Rectal smooth muscle tissue (tissue), 1 donor: ENCODE measurements at regions not wholly inside any gene's neighbourhood (a gene's known extent, or its start where the extent isn't known, plus 50 kb on each side); places are given as distances from the start of the nearest gene placed in this dataset.

Experiments
- H3K27ac ChIP-seq: one replicate; pipeline ENCODE4 v1.7.0; 2013; ENCODE audit warnings: low read depth, low read length, inconsistent platforms
- H3K27me3 ChIP-seq: one replicate; pipeline ENCODE4 v1.7.0; 2013; ENCODE audit warnings: low read length; ENCODE audit not compliant: control insufficient read depth, insufficient read depth
- H3K36me3 ChIP-seq: one replicate; pipeline ENCODE4 v1.7.0; 2013; ENCODE audit warnings: low read length; ENCODE audit not compliant: control insufficient read depth, insufficient read depth
- H3K4me1 ChIP-seq: one replicate; pipeline ENCODE4 v1.7.0; 2013; ENCODE audit warnings: low read length; ENCODE audit not compliant: control insufficient read depth, insufficient read depth
- H3K4me3 ChIP-seq: one replicate; pipeline ENCODE4 v1.7.0; 2013; ENCODE audit warnings: low read length
- H3K9ac ChIP-seq: one replicate; pipeline ENCODE4 v1.7.0; 2013; ENCODE audit warnings: low read length

DNA sequence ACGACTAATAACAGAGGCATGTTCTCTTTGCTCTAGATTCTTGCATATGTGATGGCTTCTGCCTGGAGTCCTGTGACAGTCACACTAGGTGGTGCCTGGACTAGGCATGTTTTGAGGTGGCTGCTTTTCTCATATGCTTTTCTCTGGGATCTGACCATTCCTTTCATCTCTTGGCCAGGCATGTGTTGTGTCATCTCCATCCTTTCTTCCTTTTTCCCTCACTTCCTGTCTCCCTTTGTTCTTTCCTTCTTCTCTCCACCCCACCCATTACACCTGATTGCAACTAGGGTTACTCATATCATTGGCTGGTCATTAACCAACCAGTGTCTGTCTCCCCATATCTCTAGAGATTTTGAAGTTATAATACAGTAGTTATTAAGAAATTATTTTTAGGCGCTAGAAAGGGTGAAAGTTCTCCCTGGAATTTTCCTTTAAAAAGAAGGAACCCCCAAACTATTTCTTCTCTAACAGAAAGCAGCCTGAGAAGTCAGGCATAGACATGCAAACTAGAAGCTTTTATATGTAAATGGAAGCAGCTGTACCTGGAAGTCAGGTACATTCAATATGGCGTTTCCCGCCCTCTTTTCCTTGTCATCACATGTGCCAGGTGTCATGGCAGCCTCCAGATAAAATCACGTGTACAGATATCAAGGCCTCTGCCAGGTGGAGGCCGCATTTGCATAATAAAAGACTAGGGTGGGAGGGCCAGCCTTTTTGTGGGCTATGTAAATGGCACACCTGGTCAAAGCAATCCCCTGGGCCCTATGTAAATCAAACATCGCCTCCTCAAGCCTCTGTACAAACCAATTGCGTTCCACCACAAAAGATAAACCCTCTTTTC is 220.4 kb upstream of the MEX3C start:
- no peak overlapping the region for H3K4me3 ChIP-seq
- H3K36me3 ChIP-seq: no peaks in the 10 kb centered on the region
- H3K27me3 ChIP-seq: no peaks in the 10 kb centered on the region
- no peaks in the 10 kb centered on the region for H3K4me1 ChIP-seq
- no peak overlapping the region for H3K9ac ChIP-seq
- H3K27ac ChIP-seq: no peak overlapping the region

DNA sequence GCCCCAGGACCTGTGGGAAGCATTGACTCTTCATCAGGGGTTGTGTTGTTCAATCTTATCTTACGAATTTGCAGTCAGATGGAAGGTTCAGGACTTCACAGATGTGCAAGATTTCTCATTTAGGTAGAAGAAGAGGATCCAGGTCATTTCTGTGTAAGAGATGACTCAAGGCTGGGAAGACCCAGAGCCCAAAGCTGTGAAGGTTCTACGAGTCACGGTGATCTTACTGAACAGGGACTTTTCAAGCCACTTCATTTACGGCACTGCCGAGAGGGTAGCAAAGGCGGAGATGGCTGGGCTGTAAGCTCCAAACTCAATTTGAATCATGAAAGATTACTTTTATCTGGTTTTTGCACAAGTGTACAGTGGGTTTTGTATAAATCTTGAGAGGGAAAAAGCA is 228.0 kb upstream of the MEX3C start:
- no peak overlapping the region for H3K4me3 ChIP-seq
- H3K27ac ChIP-seq: no peak overlapping the region
- H3K36me3 ChIP-seq: no peaks in the 10 kb centered on the region
- no peak overlapping the region for H3K9ac ChIP-seq
- H3K27me3 ChIP-seq: no peaks in the 10 kb centered on the region
- no peaks in the 10 kb centered on the region for H3K4me1 ChIP-seq

DNA sequence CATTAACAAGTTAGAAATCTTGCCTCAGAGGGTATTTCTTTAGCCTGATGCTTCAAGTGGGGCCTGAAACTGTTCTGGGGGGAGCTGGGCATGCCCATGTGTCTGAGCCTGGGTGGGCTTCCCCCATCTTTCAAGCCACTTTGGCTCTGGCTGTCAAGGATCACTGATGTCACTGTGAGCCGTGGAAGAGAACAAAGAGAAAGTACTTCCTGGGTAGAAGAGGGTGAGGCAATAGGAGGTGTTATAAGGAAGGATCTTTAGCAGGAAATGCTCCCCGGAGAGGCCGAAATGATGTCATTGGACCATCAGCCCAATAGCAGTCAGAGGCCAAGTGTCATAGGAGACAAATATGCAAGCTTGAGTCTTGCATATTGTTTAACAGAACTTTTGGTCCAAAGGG is 228.4 kb upstream of the MEX3C start:
- H3K4me3 ChIP-seq: no peak overlapping the region
- H3K36me3 ChIP-seq: no peaks in the 10 kb centered on the region
- no peak overlapping the region for H3K27ac ChIP-seq
- H3K27me3 ChIP-seq: no peaks in the 10 kb centered on the region
- H3K9ac ChIP-seq: no peak overlapping the region
- H3K4me1 ChIP-seq: no peaks in the 10 kb centered on the region

DNA sequence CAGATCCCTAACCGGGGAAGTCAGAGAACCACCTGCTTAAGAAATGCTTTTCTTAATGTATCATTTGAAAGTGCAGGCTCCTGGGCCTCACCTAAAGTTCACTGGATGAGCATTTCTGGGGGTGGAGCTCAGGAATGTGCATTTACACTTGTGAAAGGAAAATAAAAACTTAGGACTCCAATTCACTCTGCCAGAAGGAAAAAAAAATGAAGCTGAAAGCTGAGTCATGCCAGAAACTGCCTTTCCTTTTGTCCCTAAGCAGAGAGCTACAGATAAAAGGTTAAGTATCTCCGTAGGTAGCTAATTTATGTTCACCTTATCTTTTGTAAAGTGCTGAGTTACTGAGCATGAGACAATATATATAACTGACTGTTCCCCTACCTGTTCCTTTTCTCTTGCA is 229.5 kb upstream of the MEX3C start:
- H3K9ac ChIP-seq: no peak overlapping the region
- H3K27ac ChIP-seq: no peak overlapping the region
- no peak overlapping the region for H3K4me3 ChIP-seq
- H3K36me3 ChIP-seq: no peaks in the 10 kb centered on the region
- H3K27me3 ChIP-seq: no peaks in the 10 kb centered on the region
- H3K4me1 ChIP-seq: no peaks in the 10 kb centered on the region

DNA sequence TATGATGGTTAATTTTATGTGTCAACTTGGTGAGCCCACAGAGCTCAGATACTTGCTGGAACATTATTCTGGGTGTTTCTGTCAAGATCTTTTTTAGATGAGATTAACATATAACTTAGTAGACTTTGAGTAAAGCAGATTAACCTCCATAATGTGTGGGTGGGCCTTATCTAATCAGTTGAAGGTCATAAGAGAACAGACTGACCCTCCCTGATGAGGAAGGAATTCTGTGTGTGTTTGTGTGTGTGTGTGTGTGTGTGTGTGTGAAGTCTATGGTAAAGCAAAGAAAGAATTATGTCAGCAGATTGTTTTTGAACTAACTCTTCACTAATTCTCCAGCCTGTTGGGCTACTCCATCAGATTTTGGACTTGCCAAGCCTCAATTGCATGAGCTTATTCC is 232.2 kb upstream of the MEX3C start:
- Histone ChIP-seq H3K36me3 (no peaks in the 10 kb centered on the region), H3K4me1 (no peaks in the 10 kb centered on the region), H3K27ac (no peak overlapping the region), H3K4me3 (no peak overlapping the region), H3K9ac (no peak overlapping the region), H3K27me3 (no peaks in the 10 kb centered on the region)

DNA sequence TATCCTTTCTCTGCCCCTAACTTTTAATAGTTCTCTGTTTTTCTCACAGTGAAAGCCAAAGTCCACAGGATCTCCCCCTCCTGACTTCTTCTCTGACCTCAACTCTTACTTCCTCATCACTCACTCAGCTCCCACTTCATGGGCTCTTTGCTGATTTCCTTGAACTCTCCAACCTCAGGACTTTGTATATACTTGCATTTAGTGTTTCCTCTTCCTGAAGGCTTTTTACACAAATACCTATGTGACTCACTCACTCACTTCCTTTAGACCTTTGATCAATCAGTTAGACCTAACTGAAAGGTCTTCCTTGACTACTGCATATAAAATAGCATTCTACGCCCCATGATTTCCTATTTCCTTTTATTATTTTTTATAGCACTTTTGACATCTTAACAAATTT is 233.1 kb upstream of the MEX3C start:
- no peak overlapping the region for H3K9ac ChIP-seq
- no peaks in the 10 kb centered on the region for H3K36me3 ChIP-seq
- no peak overlapping the region for H3K4me3 ChIP-seq
- H3K4me1 ChIP-seq: no peaks in the 10 kb centered on the region
- no peaks in the 10 kb centered on the region for H3K27me3 ChIP-seq
- no peak overlapping the region for H3K27ac ChIP-seq

DNA sequence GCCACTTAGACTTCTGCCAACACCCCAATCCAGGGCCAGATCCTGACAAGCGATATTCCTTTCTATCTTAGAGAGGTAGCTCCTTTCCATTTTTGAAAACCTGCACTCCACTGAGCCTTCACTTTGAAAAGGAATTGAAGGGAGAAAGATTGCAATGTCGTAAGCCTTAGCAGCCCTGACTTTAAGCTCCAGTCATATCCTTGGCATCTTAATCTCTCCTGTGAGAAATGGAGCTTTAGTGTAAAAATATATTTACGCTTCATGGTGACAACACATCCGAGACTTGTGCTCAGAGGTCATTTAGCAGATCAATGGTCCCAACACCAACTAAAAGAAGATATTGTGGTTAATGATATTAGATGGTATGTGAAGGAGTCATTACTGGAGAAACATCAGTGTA is 235.8 kb upstream of the MEX3C start:
- no peaks in the 10 kb centered on the region for H3K27me3 ChIP-seq
- H3K4me1 ChIP-seq: no peaks in the 10 kb centered on the region
- H3K27ac ChIP-seq: no peak overlapping the region
- no peaks in the 10 kb centered on the region for H3K36me3 ChIP-seq
- no peak overlapping the region for H3K4me3 ChIP-seq
- H3K9ac ChIP-seq: no peak overlapping the region

DNA sequence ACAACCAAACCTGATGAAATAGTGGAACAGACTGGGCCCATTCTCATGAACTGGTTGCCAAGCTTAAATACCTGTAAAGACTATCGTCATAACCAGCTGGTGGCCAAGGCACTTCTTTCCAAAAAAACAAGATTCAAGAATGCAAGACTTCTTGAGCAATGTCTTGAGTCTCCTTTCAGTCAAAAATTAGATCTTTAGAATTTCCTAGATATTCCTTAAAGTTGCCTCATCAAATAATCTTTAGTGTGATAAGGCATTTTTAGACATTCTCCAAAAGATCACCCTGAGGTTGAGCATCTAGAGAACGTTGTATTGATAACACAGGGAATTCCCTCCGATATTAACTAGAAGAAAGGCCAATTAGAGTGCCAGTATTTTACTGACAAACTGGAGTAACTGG is 236.4 kb upstream of the MEX3C start:
- Histone ChIP-seq H3K36me3 (no peaks in the 10 kb centered on the region), H3K9ac (no peak overlapping the region), H3K27ac (no peak overlapping the region), H3K4me3 (no peak overlapping the region), H3K4me1 (no peaks in the 10 kb centered on the region), H3K27me3 (no peaks in the 10 kb centered on the region)

DNA sequence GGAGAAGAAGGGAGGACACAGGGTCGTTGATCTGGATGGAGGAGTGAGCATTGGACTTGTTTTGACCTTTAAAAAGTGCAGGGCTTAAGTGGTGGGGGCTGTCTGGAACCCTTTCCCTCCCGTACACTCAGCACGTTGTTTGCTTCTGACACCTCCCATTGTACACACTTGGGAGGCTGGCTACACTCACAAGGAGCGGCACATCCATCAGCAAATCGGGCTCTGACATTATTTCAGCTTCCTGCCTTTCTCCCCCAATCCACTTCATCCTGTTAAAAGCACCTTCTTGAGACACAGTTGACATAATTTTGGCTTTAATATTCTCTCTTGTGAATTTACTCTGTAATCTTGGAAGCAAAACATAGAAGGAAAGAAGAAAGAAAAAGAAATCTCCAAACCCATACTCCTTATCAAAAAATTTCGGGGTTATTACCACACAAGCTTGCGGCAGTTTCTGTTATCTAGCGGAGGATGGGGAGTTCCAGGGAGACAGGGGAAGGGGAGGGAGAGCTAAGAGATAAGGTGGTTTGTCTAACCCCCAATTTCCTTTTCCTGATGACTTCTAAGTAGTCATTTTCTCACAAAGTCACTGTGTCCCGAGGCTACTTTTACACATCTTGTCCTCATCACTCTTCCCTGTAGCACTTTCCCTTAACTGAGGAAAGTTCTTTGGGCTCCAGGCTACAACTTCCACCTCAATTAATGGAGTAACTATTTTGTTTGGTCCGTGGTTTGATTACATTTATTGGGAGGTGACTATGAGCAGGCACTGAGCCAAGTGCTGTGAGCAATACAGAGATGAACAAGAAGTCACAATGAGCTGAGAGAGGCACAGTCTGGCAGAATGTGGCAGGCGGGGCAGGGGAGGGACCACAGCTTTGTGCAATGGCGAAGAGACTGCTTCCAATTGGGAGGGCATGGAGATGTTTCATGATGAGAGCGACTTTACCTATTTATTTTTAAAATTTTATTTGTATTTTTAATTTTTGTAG is 240.1 kb upstream of the MEX3C start:
- Histone ChIP-seq H3K4me1 (no peaks in the 10 kb centered on the region), H3K27ac (no peak overlapping the region), H3K36me3 (no peaks in the 10 kb centered on the region), H3K9ac (no peak overlapping the region), H3K27me3 (no peaks in the 10 kb centered on the region), H3K4me3 (no peak overlapping the region)

DNA sequence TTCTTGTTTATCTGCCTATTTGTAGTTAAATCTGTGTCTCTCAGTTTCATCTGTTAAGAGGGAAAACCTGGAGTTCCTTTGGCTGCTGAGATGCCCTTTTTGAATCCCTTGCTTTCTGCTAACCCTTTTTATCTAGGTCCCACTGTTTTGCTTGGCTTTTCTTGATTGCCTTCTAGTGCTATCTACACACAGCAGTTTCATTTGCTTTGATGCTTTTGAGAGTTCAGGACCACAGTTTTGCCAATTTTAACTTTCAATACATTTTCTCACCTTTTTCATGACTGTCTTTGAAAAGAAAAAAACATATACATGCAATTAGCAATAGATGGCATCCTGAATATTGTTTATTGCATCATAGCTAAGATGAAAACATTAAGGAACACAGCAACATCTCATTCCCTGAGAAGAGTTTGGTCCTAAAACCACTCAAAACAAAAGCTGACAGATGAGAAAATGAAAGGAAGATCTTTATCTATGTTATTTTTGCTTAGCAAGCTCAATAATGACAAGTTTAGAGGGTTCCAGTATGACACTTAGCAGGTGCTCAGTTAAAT is 241.4 kb upstream of the MEX3C start:
- Histone ChIP-seq H3K27me3 (no peaks in the 10 kb centered on the region), H3K36me3 (no peaks in the 10 kb centered on the region), H3K27ac (no peak overlapping the region), H3K4me1 (no peaks in the 10 kb centered on the region), H3K9ac (no peak overlapping the region), H3K4me3 (no peak overlapping the region)

DNA sequence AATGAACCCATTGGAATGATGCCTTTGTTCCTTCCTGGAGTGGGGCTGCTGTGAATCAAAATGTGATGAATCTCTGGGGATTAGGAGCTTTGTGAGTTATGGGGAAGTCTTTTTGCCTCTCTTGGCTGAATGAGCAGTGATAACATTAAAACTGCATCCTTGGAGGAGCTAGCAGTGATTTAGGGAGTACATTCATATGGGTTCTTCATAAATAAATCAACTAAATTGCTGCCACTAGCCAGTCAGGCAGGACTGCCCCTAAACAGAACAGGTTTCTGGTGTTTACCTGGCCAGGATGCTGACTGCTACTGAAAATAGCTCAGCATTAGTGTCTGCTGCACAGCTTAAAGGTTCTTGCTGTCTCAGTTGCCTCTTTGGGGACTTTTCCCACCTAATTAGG is 244.5 kb upstream of the MEX3C start:
- Histone ChIP-seq H3K9ac (no peak overlapping the region), H3K27me3 (no peaks in the 10 kb centered on the region), H3K4me1 (no peaks in the 10 kb centered on the region), H3K4me3 (no peak overlapping the region), H3K27ac (no peak overlapping the region), H3K36me3 (no peaks in the 10 kb centered on the region)

DNA sequence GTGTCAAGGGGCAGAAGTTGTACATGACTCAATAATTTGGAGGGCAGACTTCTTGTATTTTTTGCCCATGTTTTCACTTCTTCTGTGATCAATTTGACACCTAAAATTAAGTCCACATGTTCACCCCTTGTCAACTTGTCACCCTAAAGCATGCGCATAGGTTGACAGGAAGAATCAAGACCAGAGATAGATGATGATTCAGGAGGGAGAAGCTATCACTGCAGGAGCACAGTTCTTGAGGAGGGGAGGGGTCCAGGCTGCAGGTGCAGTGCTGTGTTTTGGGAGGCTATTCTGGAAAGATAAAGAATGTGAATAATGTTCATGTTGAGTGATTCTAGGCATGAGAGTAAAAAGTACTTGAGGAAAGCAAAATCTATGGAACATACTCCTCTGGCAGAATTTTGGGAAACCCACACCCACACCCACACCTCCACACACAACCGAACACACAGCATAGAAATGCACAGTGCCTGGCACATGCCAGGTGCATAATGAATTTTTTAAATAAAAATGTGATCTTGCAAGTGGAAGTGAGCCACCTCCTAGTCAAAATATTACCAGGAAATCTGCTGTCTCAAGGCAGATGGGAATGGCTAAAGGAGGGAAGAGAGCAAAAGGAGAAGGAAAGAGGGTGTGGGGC is 249.2 kb upstream of the MEX3C start:
- Histone ChIP-seq H3K36me3 (no peaks in the 10 kb centered on the region), H3K27me3 (no peaks in the 10 kb centered on the region), H3K4me1 (no peaks in the 10 kb centered on the region), H3K4me3 (no peak overlapping the region), H3K9ac (no peak overlapping the region), H3K27ac (no peak overlapping the region)
